GM19351 (cell line): ENCODE measurements at regions not wholly inside any gene's neighbourhood (a gene's known extent, or its start where the extent isn't known, plus 50 kb on each side); places are given as distances from the start of the nearest gene placed in this dataset.

Experiments used
- ATAC-seq: cut with Tn5 transposase; IDR thresholded peaks from one replicate; pipeline ENCODE4 v1.9.1; 2021; ENCODE audit warnings: mild to moderate bottlenecking, moderate library complexity; ENCODE audit not compliant: unreplicated experiment

DNA sequence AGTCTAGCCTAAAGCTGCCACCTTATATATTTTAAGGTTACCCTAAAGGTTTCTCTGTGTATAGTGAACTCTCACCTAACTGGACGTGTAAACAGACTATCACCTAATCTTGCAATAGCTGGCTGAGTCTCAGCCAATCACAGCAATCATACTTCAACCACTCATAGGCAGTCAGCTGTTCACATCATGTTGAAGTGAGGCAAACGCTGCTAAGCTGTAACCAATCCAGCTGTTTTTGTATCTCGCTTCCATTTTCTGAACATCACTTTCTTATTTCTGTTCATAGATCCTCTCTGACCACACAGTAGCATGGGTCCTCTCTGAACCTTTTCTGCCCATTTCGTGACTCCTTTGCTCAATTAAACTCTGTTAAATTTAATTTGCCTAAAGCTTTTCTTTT, 468.2 kb upstream of the POU3F3 start:
- no peak for ATAC-seq

DNA sequence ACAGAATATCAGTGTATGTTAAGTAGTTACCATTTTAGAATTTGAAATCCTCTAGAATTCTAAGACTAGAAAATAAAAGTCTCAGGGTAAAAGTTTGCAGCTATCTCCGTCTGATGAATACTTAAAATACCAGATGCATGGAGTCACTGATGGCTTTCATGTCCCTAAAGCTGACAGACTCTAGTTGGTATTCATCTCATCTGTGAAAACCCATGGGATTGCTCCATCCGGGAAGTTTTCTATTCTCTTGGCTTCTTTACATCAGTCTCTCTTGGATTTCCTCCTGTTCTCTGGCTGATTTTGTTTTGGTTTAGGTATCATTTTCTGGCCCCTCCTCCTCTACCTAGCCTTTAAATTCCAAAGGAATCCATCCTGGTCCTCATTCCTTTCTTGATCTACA, 465.6 kb upstream of the POU3F3 start:
- no peak for ATAC-seq

- ATAC-seq: no peak
Observed at GRCh38 chr2:104402825-104403224, 451.1 kb upstream of the POU3F3 start.

DNA sequence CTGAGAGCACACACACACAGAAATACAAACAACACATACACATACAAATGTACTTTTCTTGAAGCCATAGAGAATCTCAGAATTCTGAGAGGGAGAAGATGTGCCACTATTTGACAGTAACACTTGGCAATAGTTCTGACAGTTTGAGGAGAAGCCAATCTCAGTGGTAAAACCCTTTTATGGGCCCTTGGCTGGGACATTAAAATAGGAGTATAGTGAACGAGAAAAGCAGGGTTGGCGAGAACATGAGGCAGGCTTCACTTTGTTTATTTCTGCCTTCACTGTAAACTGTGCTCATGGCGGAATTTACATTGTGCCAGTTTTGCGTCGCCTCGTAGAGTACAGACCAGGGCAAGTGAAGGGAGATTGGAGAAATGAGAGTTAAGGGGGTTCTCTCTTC, 449.4 kb upstream of the POU3F3 start:
- no peak for ATAC-seq

DNA sequence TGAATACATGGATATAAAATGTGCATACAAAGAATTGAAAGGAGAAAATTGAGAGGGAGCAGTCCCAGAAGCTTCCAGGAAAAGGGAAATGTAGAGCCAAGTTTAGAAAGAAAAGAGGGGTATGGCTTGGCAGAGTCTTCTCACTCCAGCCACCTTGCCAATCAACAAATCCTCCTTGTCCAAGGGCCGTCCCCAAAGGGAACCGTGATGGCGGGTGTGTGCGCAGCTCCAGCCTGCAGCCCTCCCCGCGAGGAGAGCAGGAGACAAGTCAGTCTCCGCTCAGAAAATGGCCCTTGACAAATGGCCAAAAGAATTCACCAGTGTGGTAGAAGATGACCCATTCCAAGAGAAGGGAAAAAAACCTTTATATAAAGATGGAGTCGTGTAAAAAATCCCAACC, 448.3 kb upstream of the POU3F3 start:
- no peak for ATAC-seq

DNA sequence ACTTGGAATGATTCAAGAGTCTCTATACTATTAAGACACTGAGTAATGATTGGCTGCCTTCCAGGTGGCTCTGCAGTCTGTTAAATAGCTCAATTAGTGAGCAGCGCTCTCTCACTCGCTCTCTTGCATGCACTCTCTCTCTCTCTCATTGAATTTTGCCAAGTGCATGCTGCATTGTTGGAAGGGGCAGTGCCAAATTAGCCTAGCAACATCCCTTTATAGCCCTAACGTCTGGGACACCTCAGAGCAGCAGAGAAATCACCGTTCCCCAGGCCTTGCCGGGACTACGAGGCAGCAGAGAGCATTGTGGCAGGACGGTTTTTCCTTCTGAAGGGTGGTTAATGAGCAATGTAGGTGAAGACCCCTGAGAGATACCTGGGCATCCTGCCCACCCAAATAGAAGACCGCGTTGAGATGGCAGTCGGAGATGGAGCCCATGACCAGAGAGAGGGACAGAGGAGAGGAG, 447.6 kb upstream of the POU3F3 start:
- ATAC-seq: no peak

DNA sequence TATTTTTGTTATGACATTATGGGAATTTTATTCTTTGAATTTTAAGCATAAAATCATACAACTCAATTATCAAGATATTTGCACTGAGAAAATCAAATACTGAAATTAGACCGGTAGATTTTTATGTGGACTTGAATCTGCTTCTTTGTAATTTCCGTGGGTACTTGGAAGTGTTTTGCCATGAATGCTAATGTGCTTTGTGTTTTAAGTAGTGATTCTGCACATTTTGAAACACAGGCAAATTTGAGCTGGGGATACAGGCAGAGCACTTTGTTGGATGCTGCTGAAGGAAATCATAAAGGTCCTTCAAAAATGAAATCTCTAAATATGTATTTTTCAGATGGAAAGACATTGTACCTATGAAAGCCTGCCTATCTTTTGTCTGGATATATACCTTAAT, 446.3 kb upstream of the POU3F3 start:
- ATAC-seq: no peak

- no peak for ATAC-seq
Observed at GRCh38 chr2:104408266-104408665, 445.6 kb upstream of the POU3F3 start.

DNA sequence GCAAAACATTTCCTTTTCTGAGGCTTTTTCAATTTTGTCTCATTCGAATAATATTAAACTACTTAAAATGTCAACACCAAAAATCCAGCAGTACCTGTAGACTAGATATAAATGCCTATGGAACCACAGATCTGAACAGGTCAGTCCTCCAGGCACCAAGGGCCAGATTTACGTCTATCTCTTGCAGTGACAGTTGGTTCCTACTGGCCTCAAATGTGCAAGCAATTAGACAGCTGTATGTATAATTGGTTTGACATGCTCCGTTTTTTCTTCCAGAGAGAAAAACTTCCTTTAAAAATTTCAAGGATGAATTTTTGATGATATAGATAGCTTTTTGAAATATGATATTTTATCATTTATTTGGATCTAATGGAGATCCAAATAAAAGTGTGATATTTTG, 443.8 kb upstream of the POU3F3 start:
- no peak for ATAC-seq

DNA sequence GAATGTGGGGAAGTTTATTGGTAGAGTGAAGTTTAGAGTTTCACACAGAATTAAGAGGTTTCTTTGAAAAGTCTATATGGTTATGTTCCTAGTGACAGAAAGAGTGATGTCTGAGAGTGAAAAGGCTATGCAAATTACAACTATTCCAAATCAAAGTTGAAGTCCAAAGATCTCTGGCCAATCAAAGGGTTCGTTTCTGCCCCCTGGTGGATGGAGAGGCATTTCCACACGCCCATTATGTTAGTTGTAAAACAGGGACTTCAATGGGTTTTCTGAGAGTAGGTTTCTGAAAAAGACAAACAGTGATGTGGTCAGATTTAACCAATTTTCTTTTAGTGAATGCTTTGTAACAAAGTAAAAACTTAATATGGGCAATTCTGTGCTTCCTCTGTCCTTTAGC, 441.5 kb upstream of the POU3F3 start:
- ATAC-seq: peak; percentile 81

DNA sequence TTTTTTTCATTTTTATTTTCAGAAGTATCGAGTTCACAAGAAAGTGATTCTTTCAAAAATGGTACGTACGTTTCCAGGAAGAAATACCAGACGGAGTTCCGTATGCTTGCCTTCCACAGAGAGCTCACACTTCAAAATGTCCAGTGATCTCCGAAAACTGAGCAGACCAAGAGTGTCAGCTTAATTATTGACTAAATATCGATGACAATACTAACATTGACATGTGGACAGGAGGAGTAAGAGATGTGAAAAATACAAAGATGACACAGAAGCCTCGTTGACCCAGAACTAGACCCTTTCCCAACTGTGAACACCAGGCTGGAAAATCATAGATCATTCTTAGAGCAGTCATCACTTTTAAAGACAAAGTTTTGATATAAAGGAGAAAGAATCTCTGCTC, 440.0 kb upstream of the POU3F3 start:
- no peak for ATAC-seq

GRCh38 chr2:104415284-104415683, 438.6 kb upstream of the POU3F3 start:
- no peak for ATAC-seq

DNA sequence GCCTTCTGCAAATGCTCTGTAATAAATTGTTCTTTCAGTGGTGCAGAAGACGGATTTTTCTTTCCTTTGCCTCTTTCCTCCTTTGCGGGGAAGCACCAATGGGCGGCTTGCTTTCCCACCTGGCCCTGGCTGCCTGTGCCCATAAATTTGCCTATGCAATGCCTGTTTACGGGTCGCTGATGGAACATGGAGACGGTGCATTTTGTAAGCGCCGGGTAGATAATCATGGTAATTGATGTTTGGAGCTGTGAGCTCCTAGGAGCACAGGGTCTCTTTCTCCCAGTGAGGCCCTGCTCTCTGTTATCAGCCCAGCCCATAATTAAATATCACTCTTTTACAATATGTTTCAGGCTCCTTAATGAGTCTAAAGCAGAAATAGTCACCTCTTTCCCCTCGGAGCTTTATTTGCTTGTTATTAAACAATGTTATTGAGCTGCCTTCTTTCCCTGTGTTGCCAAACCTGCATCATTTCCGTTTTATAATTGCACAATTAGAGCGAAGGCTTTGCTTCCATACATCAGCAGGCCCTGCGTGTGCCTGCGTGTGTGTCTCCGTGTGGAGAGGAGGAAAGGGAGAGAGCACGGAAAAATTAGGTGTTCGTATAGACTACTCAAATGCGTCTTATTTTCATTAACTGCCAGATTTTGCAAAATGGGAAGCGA, 437.4 kb upstream of the POU3F3 start:
- no peak for ATAC-seq

- ATAC-seq: no peak
Observed at GRCh38 chr2:104420420-104420819, 433.5 kb upstream of the POU3F3 start.

DNA sequence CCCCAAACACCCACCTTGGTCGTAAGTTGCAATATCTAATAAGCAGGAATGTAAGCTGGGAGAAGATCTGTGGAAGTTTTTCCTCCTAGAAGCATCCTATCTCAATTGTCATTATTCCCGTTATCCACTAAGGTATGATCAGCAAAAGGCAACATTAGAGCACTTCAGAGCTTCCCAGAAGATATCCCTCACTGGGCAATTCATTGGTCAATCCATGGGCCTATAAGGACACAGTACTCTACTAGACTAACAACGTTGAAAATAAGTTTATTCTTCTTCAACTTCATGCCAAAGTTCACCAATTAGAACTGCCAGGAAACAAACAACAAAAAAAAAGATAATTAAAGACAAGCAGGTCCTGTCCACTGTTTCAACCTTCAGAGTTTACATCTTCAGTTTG, 433.0 kb upstream of the POU3F3 start:
- ATAC-seq: no peak

- ATAC-seq: no peak
Observed at GRCh38 chr2:104425850-104426595, 427.9 kb upstream of the POU3F3 start.

- ATAC-seq: no peak
Observed at GRCh38 chr2:104428155-104428554, 425.8 kb upstream of the POU3F3 start.

GRCh38 chr2:104429639-104430358, 424.1 kb upstream of the POU3F3 start:
- ATAC-seq: no peak

DNA sequence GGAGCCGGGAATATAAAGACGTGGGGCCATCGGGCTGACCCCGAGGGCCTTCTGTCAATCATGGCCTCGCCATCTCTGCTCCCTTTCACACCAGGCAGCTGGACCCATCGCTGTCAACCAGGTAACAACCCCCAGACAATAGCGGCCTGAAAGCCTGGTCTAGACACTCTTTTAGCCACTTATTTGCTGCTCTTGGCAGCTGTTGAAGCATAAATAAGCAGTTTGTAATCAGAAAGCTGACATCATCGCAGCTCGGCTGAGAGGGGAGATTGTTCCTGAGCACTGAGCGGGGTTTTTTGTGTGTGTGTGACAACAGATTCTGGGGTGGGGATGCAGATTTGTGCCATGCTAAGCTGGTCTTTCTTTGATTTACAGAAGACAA, 423.6 kb upstream of the POU3F3 start:
- ATAC-seq: no peak

GRCh38 chr2:104430852-104431251, 423.1 kb upstream of the POU3F3 start:
- no peak for ATAC-seq

DNA sequence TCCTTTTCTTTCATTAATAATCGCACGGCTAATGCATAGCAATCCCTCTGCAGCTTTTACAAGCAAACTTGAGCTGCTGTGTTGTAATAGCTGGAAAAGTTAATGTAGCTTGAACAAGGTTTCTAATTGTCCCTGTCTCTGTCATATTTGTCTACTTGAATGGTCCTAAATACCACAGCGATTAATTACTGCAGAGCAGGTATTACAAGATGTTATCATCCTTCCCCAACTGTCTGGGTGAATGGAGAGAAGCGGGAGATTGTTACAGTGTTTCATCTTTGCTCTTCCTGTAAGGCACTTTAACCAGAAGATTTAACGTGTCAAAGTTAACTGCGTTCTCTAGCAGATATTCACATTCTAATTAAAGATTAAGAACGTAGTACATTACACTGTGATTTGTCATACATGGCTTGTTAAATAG, 422.2 kb upstream of the POU3F3 start:
- ATAC-seq: no peak

- no peak for ATAC-seq
Observed at GRCh38 chr2:104432401-104432800, 421.5 kb upstream of the POU3F3 start.
